H54 (cell line): ENCODE measurements at regions not wholly inside any gene's neighbourhood (a gene's known extent, or its start where the extent isn't known, plus 50 kb on each side); places are given as distances from the start of the nearest gene placed in this dataset.

Source experiments
- DNase-seq: peaks from one replicate; pipeline ENCODE4 v3.0.0; 2011; ENCODE audit warnings: low spot score, mixed read lengths; ENCODE audit not compliant: insufficient read length
- FAIRE-seq: peaks from 3 replicates; lab custom pipeline; 2011; peaks lifted over from hg19 to GRCh38; lab: Jason Lieb, UNC
- POLR2A ChIP-seq: IDR thresholded peaks from 2 replicates; pipeline ENCODE4 v1.6.1; 2011; ENCODE audit warnings: low read depth, mild to moderate bottlenecking, low read length

DNA sequence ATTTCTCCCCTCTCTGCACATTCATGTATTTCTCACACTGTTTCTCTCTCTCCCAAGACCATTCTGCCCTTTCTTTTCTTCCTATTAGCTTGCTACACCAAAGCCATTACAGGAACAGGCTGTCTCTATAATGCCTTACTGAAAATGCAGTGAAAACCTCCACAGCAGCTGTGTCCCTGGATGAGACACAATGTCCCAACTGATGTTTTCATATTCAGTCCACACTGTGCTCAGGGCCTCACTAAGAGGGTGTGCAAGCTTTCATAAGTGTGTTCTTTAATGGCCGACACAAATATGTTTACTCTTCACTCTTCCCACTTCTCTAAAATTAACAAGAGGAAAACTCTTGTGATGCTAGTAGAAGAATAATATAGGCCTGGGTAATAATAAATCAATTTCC lies 163.4 kb downstream of the KCTD12 start:
- no peak for TF ChIP-seq POLR2A
- FAIRE-seq (no peak), DNase-seq (no peak)

DNA sequence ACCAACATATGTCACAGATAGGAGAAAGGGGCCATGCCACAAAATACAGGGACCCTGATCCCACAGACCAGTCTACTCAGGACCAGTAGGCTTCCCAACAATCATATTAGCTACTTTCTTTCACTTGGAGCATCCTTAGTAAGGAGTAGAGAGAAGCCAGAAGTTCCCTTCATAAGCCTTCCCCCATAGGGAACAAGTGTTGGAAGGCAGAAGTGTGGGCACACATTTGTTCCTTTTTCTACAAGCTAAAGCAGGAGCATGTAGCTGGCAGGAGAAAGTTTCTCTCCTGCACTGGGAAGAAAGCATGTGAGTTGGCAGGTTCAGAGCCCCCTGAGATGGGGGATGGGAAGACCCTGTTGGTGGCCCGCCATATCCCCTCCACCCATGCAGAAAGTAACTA lies 165.4 kb downstream of the KCTD12 start:
- DNase-seq = no peak
- no peak for TF ChIP-seq POLR2A
- FAIRE-seq = no peak

DNA sequence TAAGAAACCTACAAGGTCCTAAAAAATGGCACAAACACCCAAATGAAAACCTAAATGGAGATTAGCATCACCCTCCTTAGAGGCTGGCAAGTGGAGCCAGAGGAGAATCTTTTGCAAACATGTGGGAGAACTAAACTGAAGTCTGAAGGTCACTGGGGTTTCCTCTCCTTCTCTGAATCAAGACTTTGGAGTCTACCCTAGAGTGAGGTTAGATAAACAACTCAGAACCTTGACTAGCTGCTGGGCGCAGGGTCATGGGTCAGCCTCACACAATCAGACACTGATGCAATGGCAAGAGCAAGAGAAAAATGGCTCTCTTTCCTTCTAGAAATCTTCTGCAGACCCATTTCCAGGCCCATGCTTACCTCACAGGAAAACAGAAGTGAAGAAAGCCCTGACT lies 165.8 kb downstream of the KCTD12 start:
- DNase-seq = no peak
- no peak for TF ChIP-seq POLR2A
- no peak for FAIRE-seq

DNA sequence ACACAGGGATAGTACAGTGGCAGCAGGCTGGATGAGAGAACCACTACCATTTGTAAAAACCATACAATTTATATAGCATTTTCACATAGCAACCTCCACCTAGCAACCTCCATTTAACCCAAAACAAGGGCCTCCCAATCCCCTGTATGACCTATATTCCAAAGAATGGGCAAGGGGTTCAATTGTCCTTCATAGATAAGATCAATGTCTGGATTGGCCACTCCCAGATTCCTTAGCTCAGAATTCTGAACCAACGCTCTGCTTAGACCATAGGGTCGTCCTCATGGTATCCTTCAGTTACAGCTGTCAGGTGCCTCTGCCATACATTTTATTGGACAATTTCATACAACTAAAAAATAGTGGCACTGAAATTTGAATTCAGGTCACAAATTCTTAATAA lies 166.2 kb downstream of the KCTD12 start:
- no peak for TF ChIP-seq POLR2A
- DNase-seq = no peak
- FAIRE-seq = no peak

DNA sequence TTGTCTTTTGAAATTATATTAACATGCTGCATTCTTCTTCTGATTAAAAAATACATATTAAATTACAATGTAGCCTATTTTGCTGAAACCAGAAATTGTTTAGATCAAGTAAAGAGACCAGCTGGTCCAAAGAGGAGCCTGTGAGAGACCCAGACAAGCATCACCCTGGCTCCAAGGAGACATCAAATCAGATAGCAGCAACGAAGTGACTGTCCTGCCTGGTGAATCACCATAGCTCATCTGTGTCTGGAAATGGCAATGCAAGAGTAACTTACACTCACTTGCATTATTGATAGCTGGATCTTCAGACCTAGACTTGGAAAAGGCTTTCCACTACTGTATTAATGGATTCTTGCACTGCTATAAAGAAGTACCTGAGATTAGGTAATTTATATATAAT lies 169.1 kb downstream of the KCTD12 start:
- no peak for DNase-seq
- FAIRE-seq = no peak
- TF ChIP-seq POLR2A = no peak

DNA sequence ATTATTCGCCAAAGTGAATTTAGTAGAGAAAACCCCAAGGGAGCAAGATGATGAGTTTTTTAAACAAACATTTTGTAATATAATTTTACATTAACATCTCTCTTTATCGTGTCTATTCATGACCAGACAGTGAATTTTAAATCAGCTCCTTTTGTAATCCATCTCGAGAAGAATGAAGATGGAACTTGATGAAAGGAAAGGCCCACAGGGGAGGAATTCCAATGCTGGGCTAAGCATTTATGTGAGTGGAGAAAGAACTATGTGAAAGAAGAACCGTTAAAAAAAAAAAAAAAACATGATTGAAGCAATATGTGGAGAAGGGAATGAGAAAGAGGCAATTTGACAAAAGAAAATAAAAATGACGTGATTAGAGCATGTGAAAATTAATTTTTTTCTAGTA lies 170.6 kb downstream of the KCTD12 start:
- FAIRE-seq (no peak), DNase-seq (no peak)
- TF ChIP-seq POLR2A = no peak

DNA sequence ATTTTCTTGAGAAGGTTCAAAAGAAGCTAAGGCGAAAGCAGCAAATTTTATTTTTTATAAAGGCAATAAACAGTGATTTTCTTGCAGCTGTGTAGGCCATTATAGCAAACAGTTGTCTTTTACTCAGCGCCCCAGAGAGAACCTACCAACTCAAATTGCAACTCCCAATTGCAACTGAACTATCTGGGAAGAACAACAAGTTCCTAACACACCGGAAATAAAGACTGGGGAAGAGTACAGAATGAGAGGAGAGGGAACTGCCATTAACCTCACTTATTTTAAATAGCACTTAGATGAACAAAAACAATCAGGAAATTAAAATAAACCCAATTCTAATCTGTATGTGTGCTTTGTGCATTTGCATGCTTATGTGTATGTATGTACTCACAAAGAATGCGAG lies 171.1 kb downstream of the KCTD12 start:
- no peak for TF ChIP-seq POLR2A
- no peak for DNase-seq
- FAIRE-seq = no peak

DNA sequence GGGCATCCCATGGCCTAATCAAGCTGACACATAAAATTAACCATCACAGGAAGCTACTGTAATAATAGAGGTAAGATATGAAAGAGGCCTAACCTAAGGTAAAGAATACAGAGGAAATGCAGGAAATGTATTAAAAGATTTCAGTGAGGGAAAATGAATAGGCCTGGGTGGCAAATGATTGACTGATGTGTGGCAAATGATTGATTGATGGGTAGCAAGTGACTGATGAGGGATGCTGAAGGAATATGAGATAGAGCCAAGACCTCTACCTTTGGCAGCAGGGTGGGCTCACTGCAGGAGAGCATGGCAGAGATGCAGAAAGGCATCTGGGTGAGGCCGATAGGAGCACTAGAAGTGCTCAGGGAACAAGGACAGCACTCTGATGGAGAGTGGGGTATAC lies 172.9 kb downstream of the KCTD12 start:
- no peak for FAIRE-seq

DNA sequence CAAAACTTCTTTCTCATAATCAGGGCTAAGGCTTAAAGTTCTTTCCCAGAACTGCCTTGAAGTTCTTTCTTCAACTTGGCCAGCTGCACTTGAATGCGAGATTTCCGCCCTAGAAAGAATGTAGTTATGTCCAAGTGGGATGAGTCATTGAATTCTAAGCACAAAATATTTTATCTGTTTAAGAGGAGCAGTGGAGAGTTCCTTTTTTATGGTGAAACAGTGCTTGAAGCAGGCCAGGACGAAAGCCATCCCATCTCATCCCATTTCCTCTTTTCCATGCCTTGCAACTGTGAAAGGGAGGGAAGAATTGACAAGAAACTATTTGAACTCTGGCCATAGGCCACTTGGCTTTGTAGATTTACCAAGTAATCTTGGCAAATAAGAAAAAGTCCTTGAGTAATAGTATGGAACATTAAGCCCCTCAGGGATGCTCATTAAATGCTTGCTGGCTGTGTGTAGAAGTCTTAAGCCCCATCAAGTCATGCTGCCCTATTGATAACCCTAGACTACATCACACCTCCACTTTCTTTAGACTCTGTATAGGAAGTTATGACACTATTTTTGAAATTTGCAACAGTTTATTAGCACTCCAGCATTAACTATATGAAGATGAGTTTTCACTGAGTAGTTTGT lies 174.5 kb downstream of the KCTD12 start:
- TF ChIP-seq POLR2A = no peak
- FAIRE-seq (no peak), DNase-seq (no peak)

More for the DNA sequence above, 172.9 kb downstream of the KCTD12 start:
- no peak for DNase-seq
- TF ChIP-seq POLR2A = no peak

DNA sequence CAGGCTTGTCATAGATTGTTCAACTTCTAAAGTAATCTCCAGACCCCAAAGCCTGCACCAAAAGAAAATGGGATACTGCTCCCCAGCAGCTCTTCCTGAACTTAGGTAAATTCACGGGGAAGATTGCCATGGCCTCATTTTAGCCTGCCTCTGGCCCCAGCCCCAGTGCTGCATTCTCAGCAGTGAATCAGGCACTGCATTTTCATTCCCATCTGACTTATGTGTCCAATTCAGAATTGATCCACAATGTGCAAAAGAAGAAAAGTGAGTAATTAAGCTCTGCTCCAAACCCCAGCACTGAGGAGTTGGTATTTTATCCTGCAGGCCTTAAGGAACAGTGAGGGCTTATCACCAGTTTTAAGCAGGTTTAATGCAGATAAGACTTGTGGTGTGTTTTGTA lies 176.4 kb downstream of the KCTD12 start:
- FAIRE-seq = no peak
- no peak for DNase-seq
- TF ChIP-seq POLR2A = no peak

DNA sequence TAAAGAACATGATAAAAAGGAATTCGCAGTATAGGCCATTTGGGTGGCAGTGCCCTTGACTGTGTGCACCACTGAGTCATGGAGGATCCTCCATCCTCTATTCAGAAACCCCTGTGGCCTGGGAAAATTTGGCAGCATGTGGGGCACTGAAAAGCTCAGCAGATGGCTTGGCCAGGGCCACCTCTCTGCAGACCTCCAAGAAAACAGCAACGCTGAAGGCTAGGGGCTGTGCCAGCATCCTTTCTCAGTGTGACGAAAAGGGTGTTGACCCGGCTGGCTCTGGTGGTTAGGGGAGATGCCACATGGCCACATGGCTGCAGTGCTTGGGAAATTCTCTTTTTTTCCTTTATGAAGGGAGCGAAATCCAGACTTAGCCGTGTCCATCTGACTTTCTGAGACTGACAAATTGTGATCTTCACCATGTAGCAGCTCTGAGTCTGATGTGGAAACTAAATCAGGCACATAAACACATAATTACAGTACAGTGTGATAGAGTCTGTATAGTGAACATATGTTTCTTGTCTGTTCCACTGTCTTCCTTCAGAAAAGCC lies 178.0 kb downstream of the KCTD12 start:
- DNase-seq (no peak), FAIRE-seq (no peak)
- no peak for TF ChIP-seq POLR2A

DNA sequence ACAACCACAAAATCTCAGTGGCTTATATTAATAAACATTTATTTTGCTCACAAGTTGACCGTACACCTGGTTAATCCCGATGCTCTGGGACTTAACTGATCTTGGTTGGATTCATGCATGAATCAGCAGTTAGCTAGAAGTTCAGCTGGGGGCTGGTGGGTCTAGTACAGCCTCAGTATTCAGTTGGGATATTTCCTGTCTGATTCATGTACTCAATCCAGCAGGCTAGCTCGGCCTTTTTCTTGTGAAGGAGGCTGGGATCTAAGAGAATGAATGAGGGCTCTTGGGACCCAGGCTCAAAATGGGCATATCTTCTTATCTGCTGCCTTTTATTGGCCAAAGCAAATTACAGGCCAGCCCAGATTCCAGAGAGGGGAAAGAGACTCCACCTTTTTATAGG lies 178.8 kb downstream of the KCTD12 start:
- DNase-seq = no peak
- FAIRE-seq = no peak
- no peak for TF ChIP-seq POLR2A

DNA sequence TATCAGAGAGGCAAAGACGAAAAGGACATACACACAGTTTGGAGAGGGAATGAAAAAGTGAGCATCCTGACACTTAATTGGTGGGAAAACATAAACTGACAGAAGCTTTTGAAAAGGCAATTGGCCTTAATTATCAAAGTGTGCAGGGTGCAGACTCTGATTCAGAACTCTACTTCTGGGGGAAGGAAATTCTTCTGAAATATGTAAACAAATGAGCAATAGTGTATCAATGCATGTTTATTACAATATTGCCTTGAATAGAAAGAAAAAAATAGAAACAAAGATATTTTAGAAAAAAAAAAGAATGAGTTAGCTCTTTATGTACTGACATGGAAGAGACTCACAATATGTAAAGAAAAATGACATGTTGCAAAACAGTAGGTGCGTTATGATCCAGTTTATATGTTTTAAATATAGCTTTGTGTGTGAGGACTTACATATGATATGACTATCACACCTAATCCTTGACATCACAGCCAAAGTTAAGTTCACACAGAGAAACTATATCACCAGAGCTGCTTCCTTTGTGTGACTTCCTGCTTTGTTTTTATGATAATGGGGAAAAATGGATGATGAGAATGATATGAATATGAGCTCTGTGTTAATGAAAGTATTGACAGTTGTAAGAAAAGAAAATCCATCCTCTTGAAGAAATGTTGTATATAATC lies 182.4 kb downstream of the KCTD12 start:
- no peak for TF ChIP-seq POLR2A
- DNase-seq (no peak), FAIRE-seq (no peak)

DNA sequence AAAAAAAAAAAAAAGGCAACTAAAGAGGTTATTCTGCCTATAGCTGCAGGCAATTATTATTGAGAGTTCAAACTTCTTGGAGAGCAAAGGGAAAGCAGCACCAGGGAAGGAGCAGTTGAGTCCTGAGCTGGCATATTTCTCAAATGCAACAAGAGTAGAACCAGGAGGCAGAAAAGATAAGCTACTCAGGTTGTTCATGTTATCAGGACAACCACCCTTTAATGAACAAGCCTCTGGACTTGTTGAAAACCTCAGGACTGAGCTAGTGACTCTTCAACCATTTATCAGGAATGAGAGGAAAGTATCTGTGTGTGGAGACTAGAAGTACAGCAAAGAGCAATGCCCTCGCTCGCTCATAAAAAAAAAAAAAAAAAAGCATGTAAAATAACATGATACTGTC lies 183.0 kb downstream of the KCTD12 start:
- DNase-seq (no peak), FAIRE-seq (no peak)
- no peak for TF ChIP-seq POLR2A

DNA sequence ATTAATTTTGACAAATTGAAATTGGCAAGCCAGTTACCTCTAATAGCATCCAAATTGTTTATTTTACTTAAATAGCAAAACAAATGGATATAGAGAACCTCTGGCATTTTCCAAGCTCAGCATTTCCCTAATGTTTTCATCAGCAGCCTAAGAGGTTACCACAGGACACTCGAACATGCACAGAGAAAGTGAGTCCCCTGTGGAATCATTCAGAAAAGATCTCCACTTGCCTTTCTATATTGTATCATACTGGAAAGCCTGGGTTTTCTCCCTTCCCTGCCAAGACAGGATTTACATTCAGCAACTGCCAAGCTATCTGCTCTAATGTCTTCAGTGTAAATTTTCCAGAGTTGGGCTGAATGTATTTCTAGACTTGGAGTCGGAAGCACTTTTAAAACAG lies 188.9 kb downstream of the KCTD12 start:
- no peak for DNase-seq
- no peak for TF ChIP-seq POLR2A
- FAIRE-seq = no peak
